Neural cell (in vitro differentiated cells): ENCODE measurements at regions not wholly inside any gene's neighbourhood (a gene's known extent, or its start where the extent isn't known, plus 50 kb on each side); places are given as distances from the start of the nearest gene placed in this dataset.

ENCODE experiments used
- H2AFZ ChIP-seq: fragments of 200-600, 300-800 bp; sonication (generic), shearing (Covaris generic); 2 replicates; pipeline ENCODE4 v1.6.0; 2014; ENCODE audit warnings: low read depth, mild to moderate bottlenecking, antibody characterized with exemption, low read length, moderate library complexity
- H3F3A ChIP-seq: fragments of 200-600 bp; shearing (Covaris generic); 2 replicates; pipeline ENCODE4 v1.6.1; 2016; ENCODE audit warnings: mild to moderate bottlenecking, moderate library complexity, mixed read lengths, antibody characterized with exemption, low read length; ENCODE audit not compliant: insufficient read depth, poor library complexity, severe bottlenecking
- H3K27ac ChIP-seq: fragments of 200-600, 300-800 bp; sonication (generic), shearing (Covaris generic); 2 replicates; pipeline ENCODE4 v1.5.1; 2014; ENCODE audit warnings: mild to moderate bottlenecking, low read length, moderate library complexity
- H3K27me3 ChIP-seq: fragments of 300-800, 200-600 bp; sonication (generic), shearing (Covaris generic); 2 replicates; pipeline ENCODE4 v1.6.0; 2014; ENCODE audit warnings: mild to moderate bottlenecking, low read depth, low read length, moderate library complexity; ENCODE audit not compliant: insufficient read depth
- H3K36me3 ChIP-seq: fragments of 300-800, 200-600 bp; sonication (generic), shearing (Covaris generic); 2 replicates; pipeline ENCODE4 v1.5.1; 2014; ENCODE audit warnings: mild to moderate bottlenecking, antibody characterized with exemption, low read length, moderate library complexity; ENCODE audit not compliant: insufficient read depth
- H3K4me2 ChIP-seq: fragments of 300-800, 200-600 bp; sonication (generic), shearing (Covaris generic); 2 replicates; pipeline ENCODE4 v1.6.0; 2014; ENCODE audit warnings: mild to moderate bottlenecking, low read length
- H3K4me3 ChIP-seq: fragments of 300-800, 200-600 bp; sonication (generic), shearing (Covaris generic); 2 replicates; pipeline ENCODE4 v1.5.1; 2014; ENCODE audit warnings: mild to moderate bottlenecking, low read length, moderate library complexity
- H3K79me2 ChIP-seq: fragments of 200-600 bp; shearing (Covaris generic); replicated peaks from 2 replicates; pipeline ENCODE4 v1.6.0; 2014; ENCODE audit warnings: mild to moderate bottlenecking, low read length, moderate library complexity; ENCODE audit not compliant: insufficient read depth
- H3K9ac ChIP-seq: fragments of 300-800, 200-600 bp; sonication (generic), shearing (Covaris generic); 2 replicates; pipeline ENCODE4 v1.6.1; 2016; ENCODE audit warnings: mild to moderate bottlenecking, low read length, mixed read lengths
- H3K9me2 ChIP-seq: fragments of 200-600 bp; shearing (Covaris generic); 2 replicates; pipeline ENCODE4 v1.6.1; 2016; ENCODE audit warnings: mild to moderate bottlenecking, low read length, mixed read lengths; ENCODE audit not compliant: insufficient read depth
- H3K9me3 ChIP-seq: fragments of 200-600, 300-800 bp; sonication (generic), shearing (Covaris generic); 2 replicates; pipeline ENCODE4 v1.6.1; 2016; ENCODE audit warnings: mild to moderate bottlenecking, mixed run types, low read length, moderate library complexity, mixed read lengths
- H4K20me1 ChIP-seq: fragments of 200-600 bp; shearing (Covaris generic); 2 replicates; pipeline ENCODE4 v1.6.1; 2016; ENCODE audit warnings: mild to moderate bottlenecking, mixed run types; ENCODE audit not compliant: insufficient read depth
- CTCF ChIP-seq: fragments of 450-650 bp; IDR thresholded peaks from 2 replicates; pipeline ENCODE4 v1.5.1; 2014; ENCODE audit warnings: antibody characterized with exemption, mild to moderate bottlenecking, moderate library complexity; ENCODE audit not compliant: poor library complexity, severe bottlenecking
- EP300 ChIP-seq: fragments of 450-650 bp; conservative IDR thresholded peaks from 2 replicates; pipeline ENCODE4 v1.6.1; 2014; ENCODE audit warnings: antibody characterized with exemption, mild to moderate bottlenecking, moderate library complexity; ENCODE audit not compliant: poor library complexity, severe bottlenecking
- EZH2 ChIP-seq: fragments of 200-600, 300-800 bp; shearing (Covaris generic), sonication (generic); IDR thresholded peaks from 2 replicates; pipeline ENCODE4 v1.6.1; 2014; ENCODE audit warnings: antibody characterized with exemption, low read length, borderline replicate concordance, mild to moderate bottlenecking; ENCODE audit not compliant: insufficient read depth, poor library complexity, severe bottlenecking
- MXI1 ChIP-seq: fragments of 450-650 bp; conservative IDR thresholded peaks from 2 replicates; pipeline ENCODE4 v1.6.1; 2014; ENCODE audit warnings: antibody characterized with exemption, mild to moderate bottlenecking; ENCODE audit not compliant: poor library complexity, severe bottlenecking
- POLR2AphosphoS5 ChIP-seq: IDR thresholded peaks from 2 replicates; pipeline ENCODE4 v1.6.1; 2012
- RAD21 ChIP-seq: fragments of 450-650 bp; conservative IDR thresholded peaks from 2 replicates; pipeline ENCODE4 v1.6.1; 2014; ENCODE audit warnings: antibody characterized with exemption, mild to moderate bottlenecking, moderate library complexity
- REST ChIP-seq: IDR thresholded peaks from 2 replicates; pipeline ENCODE4 v1.6.1; 2012; ENCODE audit warnings: borderline replicate concordance
- SMC3 ChIP-seq: fragments of 450-650 bp; conservative IDR thresholded peaks from 2 replicates; pipeline ENCODE4 v1.6.1; 2014; ENCODE audit warnings: antibody characterized with exemption, mild to moderate bottlenecking, moderate library complexity; ENCODE audit not compliant: poor library complexity
- TAF1 ChIP-seq: IDR thresholded peaks from 2 replicates; pipeline ENCODE4 v1.6.1; 2012; ENCODE audit warnings: low read depth

DNA sequence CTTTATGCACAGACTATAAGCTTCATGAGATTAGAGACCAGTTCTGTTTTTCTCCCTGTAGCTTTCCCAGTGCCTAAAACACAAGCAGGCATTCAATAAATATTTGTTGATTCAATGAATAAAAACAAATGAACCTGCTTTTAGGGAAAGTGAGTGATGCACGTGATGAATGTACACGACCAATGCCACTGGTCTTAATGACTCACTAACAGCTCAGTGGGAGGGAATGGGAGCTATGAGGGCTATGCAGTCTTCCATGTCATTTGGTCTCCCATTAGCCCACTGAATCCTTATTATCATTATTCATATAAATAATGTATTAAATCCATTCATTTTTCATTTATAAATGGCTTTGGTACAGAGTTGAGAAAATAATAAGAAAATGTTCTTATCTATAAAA lies 247.4 kb downstream of the FBXO8 start:
- TF ChIP-seq RAD21: no peak
- TF ChIP-seq TAF1: no peak
- TF ChIP-seq REST: no peak
- TF ChIP-seq EZH2: no peak
- no peak for TF ChIP-seq EP300
- no peak for TF ChIP-seq MXI1
- no peak for TF ChIP-seq POLR2AphosphoS5
- no peak for TF ChIP-seq CTCF
- no peak for TF ChIP-seq SMC3
- Histone ChIP-seq H3K9ac (no peak overlapping the region), H3F3A (no peaks in the 10 kb centered on the region), H3K4me2 (no peak overlapping the region), H3K36me3 (no peaks in the 10 kb centered on the region), H3K4me3 (no peak overlapping the region), H2AFZ (no peak overlapping the region), H3K9me3 (no peaks in the 10 kb centered on the region), H3K27ac (no peak overlapping the region), H4K20me1 (no peaks in the 10 kb centered on the region), H3K9me2 (no peaks in the 10 kb centered on the region), H3K27me3 (no peaks in the 10 kb centered on the region), H3K79me2 (no peaks in the 10 kb centered on the region)

DNA sequence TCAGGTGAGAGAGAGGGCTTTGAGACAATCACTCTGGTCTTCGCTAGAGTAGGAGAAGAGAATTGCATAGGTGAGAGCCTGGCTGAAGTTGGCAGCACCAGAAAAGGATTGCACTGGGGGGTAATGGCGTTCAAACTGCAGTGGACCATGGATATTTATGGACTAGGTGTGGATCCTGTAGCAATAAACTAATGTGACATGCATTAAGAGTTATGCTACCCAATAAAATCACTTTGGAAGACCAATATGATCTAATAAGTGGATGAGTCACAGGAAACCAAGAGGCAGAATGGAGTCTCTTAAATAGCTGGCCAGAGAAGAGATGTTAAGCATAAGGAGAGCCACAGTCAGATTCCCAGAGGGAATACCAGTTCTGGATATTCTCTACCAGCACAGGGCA lies 259.8 kb downstream of the FBXO8 start:
- Histone ChIP-seq H3K79me2 (no peaks in the 10 kb centered on the region), H3F3A (no peaks in the 10 kb centered on the region), H2AFZ (no peak overlapping the region), H3K4me2 (no peak overlapping the region), H3K36me3 (no peaks in the 10 kb centered on the region), H3K4me3 (no peak overlapping the region), H4K20me1 (no peaks in the 10 kb centered on the region), H3K9me2 (no peaks in the 10 kb centered on the region), H3K27ac (no peak overlapping the region), H3K9me3 (no peaks in the 10 kb centered on the region), H3K9ac (no peak overlapping the region), H3K27me3 (no peaks in the 10 kb centered on the region)
- TF ChIP-seq EP300 (no peak), MXI1 (no peak), TAF1 (no peak), REST (no peak), EZH2 (no peak), RAD21 (no peak), SMC3 (no peak), CTCF (no peak), POLR2AphosphoS5 (no peak)
